ENCODE measurements at regions not wholly inside any gene's neighbourhood (a gene's known extent, or its start where the extent isn't known, plus 50 kb on each side); places are given as distances from the start of the nearest gene placed in this dataset.

DNA sequence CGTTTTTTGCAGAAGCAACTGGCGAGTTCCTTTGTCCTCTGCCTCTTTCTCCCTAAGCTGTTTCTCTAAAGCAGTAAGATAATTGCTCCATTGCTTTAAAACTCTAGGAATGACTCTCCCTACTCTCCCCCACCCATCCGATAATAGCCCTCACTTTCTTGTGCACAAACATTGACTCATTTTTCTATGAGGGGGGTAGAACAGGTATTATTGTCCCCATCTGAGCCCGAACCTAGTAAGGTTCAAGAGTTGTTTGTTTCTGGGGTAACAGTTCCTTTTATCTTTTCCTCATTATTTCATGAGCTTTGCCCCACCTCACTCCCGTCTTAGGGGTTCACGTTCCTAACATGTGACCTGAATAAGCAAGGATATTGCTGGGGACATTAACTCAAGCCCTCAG is 190.6 kb downstream of the EMP1 start:
- no peak overlapping the region for H3K4me3 ChIP-seq (ENCODE audit: insufficient read depth, low read depth, low read length)
- H3K36me3 ChIP-seq (ENCODE audit: control insufficient read depth, insufficient read depth, low read length) = no peaks in the 10 kb centered on the region
- no peaks in the 10 kb centered on the region for H3K9me3 ChIP-seq (ENCODE audit: control insufficient read depth, low read length)
- H3K27ac ChIP-seq (ENCODE audit: insufficient read depth, low read depth, low read length, poor library complexity, severe bottlenecking) = no peak overlapping the region
- no peaks in the 10 kb centered on the region for H3K27me3 ChIP-seq (ENCODE audit: control insufficient read depth, insufficient read depth, low read length, poor library complexity, severe bottlenecking)
- 81 to 95% methylated on average over 6 of the region's 6 CpGs for WGBS, 2 experiments
- H3K4me1 ChIP-seq (ENCODE audit: control insufficient read depth, insufficient read depth, low read length) = peaks cover 5% of the 10 kb centered on the region

DNA sequence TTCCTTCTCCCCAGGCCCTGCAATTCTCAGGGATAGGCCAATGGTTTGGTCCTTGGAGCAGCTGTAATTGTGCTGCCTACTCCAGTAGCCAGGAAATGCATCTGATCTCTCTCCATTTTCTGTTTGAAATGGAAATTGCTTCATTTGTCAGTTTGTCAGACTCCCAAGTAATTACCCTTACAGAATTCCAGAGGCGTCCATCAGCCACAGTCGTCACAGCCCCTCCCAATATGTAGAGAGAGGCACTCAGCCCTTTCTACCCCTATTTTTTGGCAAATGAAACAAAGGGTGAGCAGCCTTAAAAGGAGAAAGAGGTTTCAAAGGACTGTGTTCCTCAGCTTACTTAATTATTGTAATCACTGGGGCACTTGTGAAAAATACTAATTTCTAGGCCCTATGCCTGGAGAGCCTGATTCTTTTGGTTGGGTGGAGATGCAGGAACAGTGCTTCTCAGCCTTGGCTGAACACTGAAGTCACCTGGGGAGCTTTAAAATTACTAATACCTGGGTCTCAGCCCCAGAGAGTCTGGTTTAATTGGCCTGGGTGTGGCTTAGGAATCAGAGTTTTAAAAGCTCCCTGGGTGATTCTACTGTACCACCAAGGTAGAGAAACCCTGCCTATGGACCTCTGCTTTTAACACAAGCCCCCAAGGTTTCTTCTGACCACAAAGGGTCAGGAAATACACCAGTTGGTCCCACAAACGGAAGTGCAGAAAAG is 190.0 kb downstream of the EMP1 start:
- H3K27ac ChIP-seq (ENCODE audit: insufficient read depth, low read depth, low read length, poor library complexity, severe bottlenecking) = no peak overlapping the region
- no peaks in the 10 kb centered on the region for H3K36me3 ChIP-seq (ENCODE audit: control insufficient read depth, insufficient read depth, low read length)
- WGBS, 2 experiments = 65 to 74% methylated on average over 3 of the region's 3 CpGs
- H3K4me3 ChIP-seq (ENCODE audit: insufficient read depth, low read depth, low read length) = no peak overlapping the region
- no peaks in the 10 kb centered on the region for H3K27me3 ChIP-seq (ENCODE audit: control insufficient read depth, insufficient read depth, low read length, poor library complexity, severe bottlenecking)
- H3K4me1 ChIP-seq (ENCODE audit: control insufficient read depth, insufficient read depth, low read length) = peaks cover 5% of the 10 kb centered on the region
- no peaks in the 10 kb centered on the region for H3K9me3 ChIP-seq (ENCODE audit: control insufficient read depth, low read length)

DNA sequence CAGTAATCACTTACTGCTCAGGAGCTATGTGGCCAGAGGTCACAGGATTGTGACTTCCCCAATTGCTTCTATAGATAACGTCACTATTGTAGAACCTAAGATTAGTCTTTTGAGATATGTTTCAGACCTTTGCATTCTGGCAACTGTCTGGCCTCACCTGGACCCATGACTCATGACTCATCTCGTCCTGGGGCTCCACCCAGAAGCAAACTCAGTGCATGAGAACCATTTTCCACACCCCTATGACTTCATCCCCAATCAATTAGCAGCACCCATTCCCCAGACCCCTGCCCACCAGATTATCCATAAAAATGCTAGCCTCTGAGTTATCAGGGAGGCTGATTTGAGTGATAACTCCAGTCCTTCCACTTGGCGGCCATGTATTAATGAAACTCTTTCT is 186.9 kb downstream of the EMP1 start:
- 91 to 98% methylated on average over 3 of the region's 3 CpGs for WGBS, 2 experiments
- Histone ChIP-seq H3K9me3 (ENCODE audit: control insufficient read depth, low read length) (no peaks in the 10 kb centered on the region), H3K36me3 (ENCODE audit: control insufficient read depth, insufficient read depth, low read length) (no peaks in the 10 kb centered on the region), H3K4me1 (ENCODE audit: control insufficient read depth, insufficient read depth, low read length) (peaks cover 5% of the 10 kb centered on the region), H3K4me3 (ENCODE audit: insufficient read depth, low read depth, low read length) (no peak overlapping the region), H3K27ac (ENCODE audit: insufficient read depth, low read depth, low read length, poor library complexity, severe bottlenecking) (no peak overlapping the region), H3K27me3 (ENCODE audit: control insufficient read depth, insufficient read depth, low read length, poor library complexity, severe bottlenecking) (no peaks in the 10 kb centered on the region)

DNA sequence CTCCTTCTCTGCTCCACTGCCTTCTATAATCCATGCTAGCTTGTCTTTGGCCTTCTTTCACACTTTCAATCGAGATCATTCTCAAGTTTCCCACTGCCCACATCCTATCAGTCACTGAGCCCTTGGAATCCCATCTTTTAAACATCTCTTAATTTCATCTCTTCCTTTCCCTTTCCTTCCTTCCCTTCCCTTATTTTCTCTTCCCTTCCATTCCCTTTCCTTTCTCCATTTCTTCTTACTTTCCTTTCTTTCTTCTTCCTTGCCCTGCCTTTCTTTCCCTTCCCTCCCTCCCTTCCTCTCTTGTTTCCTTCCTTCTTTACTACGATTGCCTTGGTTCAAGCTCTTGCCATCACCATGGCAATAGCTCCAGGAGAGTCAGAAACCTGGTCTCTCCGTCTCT is 183.8 kb downstream of the EMP1 start:
- H3K27ac ChIP-seq (ENCODE audit: insufficient read depth, low read depth, low read length, poor library complexity, severe bottlenecking) = no peak overlapping the region
- no peaks in the 10 kb centered on the region for H3K4me1 ChIP-seq (ENCODE audit: control insufficient read depth, insufficient read depth, low read length)
- no peaks in the 10 kb centered on the region for H3K36me3 ChIP-seq (ENCODE audit: control insufficient read depth, insufficient read depth, low read length)
- H3K4me3 ChIP-seq (ENCODE audit: insufficient read depth, low read depth, low read length) = no peak overlapping the region
- no peaks in the 10 kb centered on the region for H3K9me3 ChIP-seq (ENCODE audit: control insufficient read depth, low read length)
- 93% methylated on average over 3 of the region's 3 CpGs for WGBS, 2 experiments
- H3K27me3 ChIP-seq (ENCODE audit: control insufficient read depth, insufficient read depth, low read length, poor library complexity, severe bottlenecking) = no peaks in the 10 kb centered on the region

DNA sequence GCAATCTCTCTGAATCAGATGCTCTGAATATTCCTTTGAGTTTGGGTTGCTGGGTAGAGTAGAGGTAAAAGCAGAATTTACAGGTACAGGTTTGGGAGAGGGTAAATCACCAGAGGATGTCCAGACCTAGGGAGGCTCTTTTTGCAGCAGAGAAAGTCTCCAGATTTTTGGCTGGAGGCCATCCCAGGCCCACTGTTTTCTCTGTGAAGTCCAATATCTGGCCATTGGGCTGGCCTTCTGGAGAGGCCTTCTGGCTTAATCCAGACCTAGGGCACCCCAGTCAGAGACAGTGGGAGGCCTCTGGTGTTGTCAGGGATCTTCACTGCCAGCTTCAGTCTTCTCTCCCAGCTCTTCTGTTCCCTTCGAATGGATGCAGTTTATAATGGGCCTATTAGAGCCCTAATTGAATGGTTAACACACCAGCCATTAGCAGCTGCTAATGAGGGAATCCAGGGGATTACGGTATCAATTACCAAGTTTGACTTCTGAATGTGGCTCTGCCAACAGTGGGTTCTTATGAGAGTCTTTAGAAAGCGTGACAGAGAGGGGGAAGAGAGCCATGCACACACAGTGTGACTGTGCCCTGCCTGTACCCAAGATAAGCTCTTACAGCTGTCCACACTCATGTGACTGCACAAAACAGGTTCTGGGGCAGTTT is 183.1 kb downstream of the EMP1 start:
- WGBS, 2 experiments = 71 to 79% methylated on average over 3 of the region's 3 CpGs
- no peaks in the 10 kb centered on the region for H3K36me3 ChIP-seq (ENCODE audit: control insufficient read depth, insufficient read depth, low read length)

DNA sequence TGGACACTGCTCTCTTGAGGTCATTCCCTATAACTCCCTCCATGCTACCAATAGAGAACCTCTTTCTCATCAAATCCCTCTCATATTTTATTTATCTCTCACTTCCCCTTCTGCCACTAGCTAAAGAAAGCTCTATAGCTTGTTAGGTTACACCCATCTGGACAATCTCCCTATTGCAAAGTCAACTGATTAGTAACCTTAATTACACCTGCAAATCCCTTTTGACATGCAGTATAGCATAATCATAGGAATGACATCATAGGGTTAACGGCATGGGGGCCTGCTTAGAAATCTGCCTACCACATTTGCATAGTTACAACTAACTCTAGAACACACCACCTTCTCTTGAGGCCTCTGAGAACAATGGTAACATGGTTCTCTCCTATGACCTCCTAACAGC is 181.2 kb downstream of the EMP1 start:
- Histone ChIP-seq H3K36me3 (ENCODE audit: control insufficient read depth, insufficient read depth, low read length) (no peaks in the 10 kb centered on the region), H3K27me3 (ENCODE audit: control insufficient read depth, insufficient read depth, low read length, poor library complexity, severe bottlenecking) (no peaks in the 10 kb centered on the region), H3K4me3 (ENCODE audit: insufficient read depth, low read depth, low read length) (no peak overlapping the region), H3K9me3 (ENCODE audit: control insufficient read depth, low read length) (no peaks in the 10 kb centered on the region), H3K4me1 (ENCODE audit: control insufficient read depth, insufficient read depth, low read length) (no peaks in the 10 kb centered on the region), H3K27ac (ENCODE audit: insufficient read depth, low read depth, low read length, poor library complexity, severe bottlenecking) (no peak overlapping the region)
- WGBS, 2 experiments = 91 to 94% methylated on average over 1 of the region's 1 CpG

More for the DNA sequence above, 183.1 kb downstream of the EMP1 start:
- Histone ChIP-seq H3K27me3 (ENCODE audit: control insufficient read depth, insufficient read depth, low read length, poor library complexity, severe bottlenecking) (no peaks in the 10 kb centered on the region), H3K9me3 (ENCODE audit: control insufficient read depth, low read length) (no peaks in the 10 kb centered on the region), H3K27ac (ENCODE audit: insufficient read depth, low read depth, low read length, poor library complexity, severe bottlenecking) (no peak overlapping the region), H3K4me1 (ENCODE audit: control insufficient read depth, insufficient read depth, low read length) (no peaks in the 10 kb centered on the region), H3K4me3 (ENCODE audit: insufficient read depth, low read depth, low read length) (no peak overlapping the region)

DNA sequence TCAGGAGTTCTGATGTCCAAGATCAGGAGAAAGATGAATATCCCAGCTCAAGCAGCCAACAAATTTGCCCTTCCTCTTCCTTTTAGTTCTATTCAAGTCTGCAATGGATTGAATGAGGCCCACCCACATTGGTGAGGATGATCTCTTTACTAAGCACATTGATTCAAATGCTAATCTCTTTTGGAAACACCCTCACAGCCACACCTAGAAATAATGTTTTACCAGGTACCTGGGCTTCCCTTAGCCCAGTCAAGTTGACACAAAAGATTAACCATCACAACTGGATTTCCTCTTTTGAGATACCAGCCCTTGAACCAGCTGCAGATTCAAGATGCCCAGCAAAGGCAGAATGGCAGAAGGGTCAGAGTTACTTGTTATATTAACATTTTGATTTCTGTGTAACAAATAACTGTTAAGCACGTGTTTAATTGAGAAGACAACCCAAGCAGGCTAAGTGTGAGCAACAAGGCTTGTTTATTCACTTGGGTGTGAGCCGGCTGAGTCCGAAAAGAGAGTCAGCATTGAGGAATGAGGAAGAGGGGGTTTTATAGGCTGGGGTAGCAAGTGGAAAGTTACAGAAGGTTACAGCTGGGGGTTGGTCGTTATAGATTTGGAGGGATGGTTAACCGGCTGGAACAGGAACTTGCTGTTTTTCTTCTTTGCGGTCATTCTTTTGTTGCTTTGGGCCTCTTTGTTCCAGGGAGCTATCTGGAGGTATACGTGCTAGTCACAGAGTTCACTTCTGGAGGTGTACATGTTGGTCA is 180.3 kb downstream of the EMP1 start:
- Histone ChIP-seq H3K4me3 (ENCODE audit: insufficient read depth, low read depth, low read length) (no peak overlapping the region), H3K36me3 (ENCODE audit: control insufficient read depth, insufficient read depth, low read length) (no peaks in the 10 kb centered on the region), H3K9me3 (ENCODE audit: control insufficient read depth, low read length) (no peaks in the 10 kb centered on the region), H3K4me1 (ENCODE audit: control insufficient read depth, insufficient read depth, low read length) (no peaks in the 10 kb centered on the region), H3K27me3 (ENCODE audit: control insufficient read depth, insufficient read depth, low read length, poor library complexity, severe bottlenecking) (no peaks in the 10 kb centered on the region), H3K27ac (ENCODE audit: insufficient read depth, low read depth, low read length, poor library complexity, severe bottlenecking) (no peak overlapping the region)
- 93 to 95% methylated on average over 7 of the region's 7 CpGs for WGBS, 2 experiments

DNA sequence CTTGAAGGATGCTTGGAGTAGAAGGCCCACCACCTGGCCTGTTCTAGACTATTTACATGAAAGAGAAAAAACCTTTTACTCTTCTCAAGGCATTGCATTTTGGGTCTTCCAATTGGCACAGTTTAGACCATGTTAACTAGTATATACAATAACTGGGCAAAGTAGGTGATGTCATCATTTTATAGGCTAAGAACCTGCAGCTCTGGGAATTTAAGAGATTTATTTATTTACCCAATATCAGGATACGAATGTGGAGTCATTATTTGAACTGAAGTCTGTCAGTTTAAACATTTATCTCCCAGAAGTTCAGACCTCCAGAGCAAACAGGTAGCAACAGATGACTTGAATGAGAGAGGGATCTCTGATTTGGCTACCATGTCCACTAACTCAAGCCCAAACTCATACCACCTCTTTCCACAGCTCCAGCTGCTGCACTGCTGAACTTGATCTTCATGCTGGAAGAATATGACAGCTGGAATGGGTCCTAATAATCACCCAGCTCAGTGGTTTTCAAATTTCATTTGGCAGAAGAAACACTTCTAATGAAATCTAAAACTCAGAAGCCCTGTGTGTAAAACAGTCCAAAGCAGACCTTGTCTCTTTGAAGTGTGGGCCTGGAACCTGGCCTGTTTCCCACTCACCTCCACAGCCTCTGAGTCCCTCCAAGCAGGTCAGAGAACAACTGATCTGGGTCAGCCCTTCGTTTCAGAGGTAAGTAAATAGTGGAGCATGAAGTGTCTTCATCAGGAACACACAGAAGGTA is 179.2 kb downstream of the EMP1 start:
- Histone ChIP-seq H3K27ac (ENCODE audit: insufficient read depth, low read depth, low read length, poor library complexity, severe bottlenecking) (no peak overlapping the region), H3K36me3 (ENCODE audit: control insufficient read depth, insufficient read depth, low read length) (no peaks in the 10 kb centered on the region), H3K4me1 (ENCODE audit: control insufficient read depth, insufficient read depth, low read length) (no peaks in the 10 kb centered on the region), H3K9me3 (ENCODE audit: control insufficient read depth, low read length) (no peaks in the 10 kb centered on the region), H3K4me3 (ENCODE audit: insufficient read depth, low read depth, low read length) (no peak overlapping the region), H3K27me3 (ENCODE audit: control insufficient read depth, insufficient read depth, low read length, poor library complexity, severe bottlenecking) (no peaks in the 10 kb centered on the region)
- WGBS, 2 experiments = 88 to 90% methylated on average over 2 of the region's 2 CpGs

DNA sequence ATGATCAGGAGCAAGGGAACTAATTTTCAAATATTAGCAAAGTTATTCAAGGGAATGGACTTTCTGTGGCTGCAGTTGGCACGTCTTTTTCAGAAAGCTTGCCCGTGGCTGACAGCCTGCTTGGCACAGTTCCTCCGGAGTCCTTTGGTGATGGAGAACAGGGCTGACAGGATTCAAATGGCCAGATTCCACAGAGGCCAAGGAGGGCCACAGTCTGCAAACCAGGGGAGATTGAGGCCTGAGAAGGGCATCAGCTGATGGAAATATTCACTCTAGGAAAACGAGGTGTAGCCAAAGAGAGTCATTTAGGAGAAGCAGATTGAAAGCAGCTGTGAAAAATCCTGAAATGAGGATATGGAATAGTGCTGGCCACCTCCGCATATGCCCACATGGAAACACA is 178.3 kb downstream of the EMP1 start:
- 94 to 96% methylated on average over 5 of the region's 5 CpGs for WGBS, 2 experiments
- H3K27ac ChIP-seq (ENCODE audit: insufficient read depth, low read depth, low read length, poor library complexity, severe bottlenecking) = no peak overlapping the region
- no peaks in the 10 kb centered on the region for H3K9me3 ChIP-seq (ENCODE audit: control insufficient read depth, low read length)
- no peak overlapping the region for H3K4me3 ChIP-seq (ENCODE audit: insufficient read depth, low read depth, low read length)
- no peaks in the 10 kb centered on the region for H3K27me3 ChIP-seq (ENCODE audit: control insufficient read depth, insufficient read depth, low read length, poor library complexity, severe bottlenecking)
- H3K4me1 ChIP-seq (ENCODE audit: control insufficient read depth, insufficient read depth, low read length) = no peaks in the 10 kb centered on the region
- H3K36me3 ChIP-seq (ENCODE audit: control insufficient read depth, insufficient read depth, low read length) = no peaks in the 10 kb centered on the region

DNA sequence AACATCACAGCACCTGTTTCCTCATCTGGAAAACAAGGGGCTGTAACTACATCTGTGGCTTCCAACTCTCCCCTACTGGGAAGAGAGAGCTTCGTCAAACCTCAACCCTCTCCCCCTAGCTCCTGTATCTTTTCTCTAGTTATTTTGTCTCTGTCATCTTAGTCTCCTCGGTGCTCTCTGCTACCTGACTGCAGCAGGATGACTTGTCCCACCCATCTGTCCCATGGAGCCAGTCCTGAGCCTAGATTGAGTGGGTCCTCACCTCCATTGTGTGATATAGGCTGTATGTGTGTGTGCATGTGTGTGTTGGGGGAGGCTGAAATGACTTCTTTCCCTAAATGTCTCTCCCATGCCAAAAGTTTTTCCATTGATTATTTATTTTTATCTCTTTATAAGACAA is 177.3 kb downstream of the EMP1 start:
- WGBS, 2 experiments = 88 to 92% methylated on average over 2 of the region's 2 CpGs
- H3K9me3 ChIP-seq (ENCODE audit: control insufficient read depth, low read length) = no peaks in the 10 kb centered on the region
- H3K4me3 ChIP-seq (ENCODE audit: insufficient read depth, low read depth, low read length) = no peak overlapping the region
- H3K27me3 ChIP-seq (ENCODE audit: control insufficient read depth, insufficient read depth, low read length, poor library complexity, severe bottlenecking) = no peaks in the 10 kb centered on the region
- H3K36me3 ChIP-seq (ENCODE audit: control insufficient read depth, insufficient read depth, low read length) = no peaks in the 10 kb centered on the region
- no peak overlapping the region for H3K27ac ChIP-seq (ENCODE audit: insufficient read depth, low read depth, low read length, poor library complexity, severe bottlenecking)
- peaks cover 7% of the 10 kb centered on the region for H3K4me1 ChIP-seq (ENCODE audit: control insufficient read depth, insufficient read depth, low read length)
